ENCODE measurements at regions not wholly inside any gene's neighbourhood (a gene's known extent, or its start where the extent isn't known, plus 50 kb on each side); places are given as distances from the start of the nearest gene placed in this dataset.

- no peak for TF ChIP-seq EZH2 (IDR thresholded peaks at IDR 0.05; ENCODE audit: insufficient read depth, low read length)
- no peak for TF ChIP-seq CTCF (IDR thresholded peaks at IDR 0.05; ENCODE audit: insufficient read depth, low read depth, low read length)
Observed at GRCh38 chr12:90677055-90677454, 277.9 kb downstream of the CCER1 start.
